Trophoblast cell (in vitro differentiated cells and primary cell): ENCODE measurements at regions not wholly inside any gene's neighbourhood (a gene's known extent, or its start where the extent isn't known, plus 50 kb on each side); places are given as distances from the start of the nearest gene placed in this dataset.
A peak's percentile ranks its signal among the peaks of the same experiment; 100 is the strongest.

ENCODE experiments used
- DNase-seq, 2 donors: peaks; one replicate each; pipeline ENCODE4 v3.0.0-alpha.2; 2016
- H2AFZ ChIP-seq: 2 replicates; pipeline ENCODE4 v1.6.1; 2013; ENCODE audit warnings: low read length, moderate library complexity, mild to moderate bottlenecking; ENCODE audit not compliant: insufficient read depth, poor library complexity
- H2AK5ac ChIP-seq: 2 replicates; pipeline ENCODE4 v1.6.1; 2013; ENCODE audit warnings: mild to moderate bottlenecking, low read length
- H2BK120ac ChIP-seq: 2 replicates; pipeline ENCODE4 v1.6.1; 2013; ENCODE audit warnings: low read length, mild to moderate bottlenecking, moderate library complexity; ENCODE audit not compliant: insufficient read depth, poor library complexity
- H2BK12ac ChIP-seq: 2 replicates; pipeline ENCODE4 v1.6.1; 2013; ENCODE audit warnings: mild to moderate bottlenecking, low read length, moderate library complexity
- H2BK5ac ChIP-seq: 2 replicates; pipeline ENCODE4 v1.6.1; 2013; ENCODE audit warnings: low read length, low read depth, moderate library complexity, mild to moderate bottlenecking; ENCODE audit not compliant: poor library complexity
- H3K14ac ChIP-seq: 2 replicates; pipeline ENCODE4 v1.6.1; 2013; ENCODE audit warnings: mild to moderate bottlenecking, low read length
- H3K18ac ChIP-seq: 2 replicates; pipeline ENCODE4 v1.6.1; 2013; ENCODE audit warnings: mild to moderate bottlenecking, low read length
- H3K23ac ChIP-seq: 2 replicates; pipeline ENCODE4 v1.6.1; 2013; ENCODE audit warnings: low read length
- H3K27ac ChIP-seq: 2 replicates; pipeline ENCODE4 v1.5.1; 2013; ENCODE audit warnings: low read depth, mild to moderate bottlenecking, inconsistent platforms, low read length, moderate library complexity
- H3K27me3 ChIP-seq: 2 replicates; pipeline ENCODE4 v1.6.1; 2013; ENCODE audit warnings: inconsistent platforms, mild to moderate bottlenecking, low read length, moderate library complexity; ENCODE audit not compliant: insufficient read depth
- H3K36me3 ChIP-seq, 2 experiments: 1 replicate in 1 of 2; 2 replicates in 1 of 2; pipeline ENCODE4 v1.6.1; 2013; ENCODE audit warnings: low read length in 2 of 2, mild to moderate bottlenecking in 2 of 2, moderate library complexity in 1 of 2; ENCODE audit not compliant: insufficient read depth in 2 of 2, control insufficient read depth in 1 of 2
- H3K4ac ChIP-seq: 2 replicates; pipeline ENCODE4 v1.6.1; 2013; ENCODE audit warnings: low read depth, mild to moderate bottlenecking, low read length, moderate library complexity
- H3K4me1 ChIP-seq, 2 experiments: 1 replicate in 1 of 2; 2 replicates in 1 of 2; pipeline ENCODE4 v1.6.1; 2013; ENCODE audit warnings: low read length in 2 of 2, mild to moderate bottlenecking in 2 of 2, moderate library complexity in 1 of 2; ENCODE audit not compliant: insufficient read depth in 2 of 2, control insufficient read depth in 1 of 2
- H3K4me2 ChIP-seq: 2 replicates; pipeline ENCODE4 v1.6.1; 2013; ENCODE audit warnings: inconsistent platforms, mild to moderate bottlenecking, low read length, moderate library complexity
- H3K4me3 ChIP-seq: 2 replicates; pipeline ENCODE4 v1.5.1; 2013; ENCODE audit warnings: mild to moderate bottlenecking, low read depth, low read length, inconsistent platforms
- H3K79me1 ChIP-seq: one replicate; pipeline ENCODE4 v1.6.1; 2013; ENCODE audit warnings: low read length
- H3K79me2 ChIP-seq: 2 replicates; pipeline ENCODE4 v1.6.1; 2013; ENCODE audit warnings: low read length, mild to moderate bottlenecking; ENCODE audit not compliant: control insufficient read depth, insufficient read depth, poor library complexity
- H3K9ac ChIP-seq: 2 replicates; pipeline ENCODE4 v1.6.1; 2013; ENCODE audit warnings: mild to moderate bottlenecking, low read length
- H3K9me3 ChIP-seq: 2 replicates; pipeline ENCODE4 v1.6.1; 2013; ENCODE audit warnings: low read depth, mild to moderate bottlenecking, control low read depth, inconsistent platforms, low read length; ENCODE audit not compliant: insufficient read depth
- H4K12ac ChIP-seq: 2 replicates; pipeline ENCODE4 v1.6.1; 2013; ENCODE audit warnings: low read depth, mild to moderate bottlenecking, low read length, moderate library complexity
- H4K8ac ChIP-seq: 2 replicates; pipeline ENCODE4 v1.6.1; 2013; ENCODE audit warnings: low read depth, mild to moderate bottlenecking, low read length, moderate library complexity
- H4K91ac ChIP-seq: one replicate; pipeline ENCODE4 v1.6.1; 2013; ENCODE audit warnings: low read depth, mild to moderate bottlenecking, low read length, moderate library complexity
- whole genome bisulfite sequencing: extraction: QIAGEN DNeasy Blood & Tissue Kit; methylation state at CpG from one replicate; pipeline ENCODE4 v1.1.7; 2013; ENCODE audit warnings: missing lambda C conversion rate; ENCODE audit not compliant: insufficient read length, insufficient coverage; ENCODE audit errors: extremely low coverage; 5-methylcytosine and 5-hydroxymethylcytosine counted together

DNA sequence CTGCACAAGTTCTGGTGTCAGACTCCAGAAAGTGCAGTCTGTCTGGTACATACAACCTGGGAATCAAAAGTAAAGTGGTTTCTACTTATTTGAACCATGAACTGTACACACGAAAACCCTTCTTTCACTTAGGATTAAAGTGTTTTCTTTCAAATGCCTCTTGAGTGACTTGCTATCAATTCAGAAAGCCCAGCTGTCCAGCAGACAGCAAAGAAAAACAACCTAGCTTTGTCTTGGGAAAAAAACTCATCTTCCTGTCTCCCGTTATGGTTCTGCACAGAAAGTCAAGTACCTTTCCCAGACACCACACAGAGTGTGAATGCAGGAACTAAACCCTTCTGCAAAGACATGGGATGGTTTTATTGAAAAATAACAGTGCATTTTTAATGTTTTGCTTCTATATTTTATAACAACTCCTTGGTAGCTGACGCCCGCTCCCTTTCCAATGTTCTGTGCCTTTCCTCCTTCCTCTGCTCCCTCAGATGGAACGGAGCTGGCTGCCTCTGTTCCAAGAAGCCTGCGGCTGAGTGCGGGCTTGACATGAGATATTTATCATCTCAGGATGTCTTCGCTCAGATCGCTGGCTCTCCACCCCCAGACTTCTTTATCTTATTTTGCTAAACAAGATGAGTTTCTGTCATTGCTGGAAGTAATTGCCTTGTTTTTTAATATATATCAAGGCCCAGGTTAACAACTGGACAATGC lies 322.3 kb upstream of the B3GAT1 start:
- no peak overlapping the region for H4K12ac ChIP-seq
- H2BK12ac ChIP-seq, result no peak overlapping the region
- peaks cover 2 to 7% of the 10 kb centered on the region in 2 experiments for H3K4me1 ChIP-seq
- H2BK120ac ChIP-seq, result no peak overlapping the region
- no peak overlapping the region for H3K9ac ChIP-seq
- H4K91ac ChIP-seq, result no peak overlapping the region
- H3K36me3 ChIP-seq, result no peaks in the 10 kb centered on the region
- no peaks in the 10 kb centered on the region for H3K9me3 ChIP-seq
- WGBS, result no CpG with 5 or more reads among the region's 9 CpGs
- no peaks in the 10 kb centered on the region for H3K27me3 ChIP-seq
- H3K4me2 ChIP-seq, result no peak overlapping the region
- no peak overlapping the region for H2AFZ ChIP-seq
- no peak for DNase-seq
- no peak overlapping the region for H2BK5ac ChIP-seq
- H3K27ac ChIP-seq, result no peak overlapping the region
- no peak overlapping the region for H3K4me3 ChIP-seq
- H3K18ac ChIP-seq, result no peak overlapping the region
- no peak overlapping the region for H4K8ac ChIP-seq
- no peak overlapping the region for H3K14ac ChIP-seq
- H3K4ac ChIP-seq, result no peak overlapping the region
- no peak overlapping the region for H2AK5ac ChIP-seq
- no peaks in the 10 kb centered on the region for H3K79me1 ChIP-seq
- no peak overlapping the region for H3K23ac ChIP-seq
- no peaks in the 10 kb centered on the region for H3K79me2 ChIP-seq

GRCh38 chr11:134733646-134734045 lies 321.6 kb upstream of the B3GAT1 start:
- H3K79me2 ChIP-seq, result no peaks in the 10 kb centered on the region
- no peak overlapping the region for H3K14ac ChIP-seq
- H2BK12ac ChIP-seq, result no peak overlapping the region
- no peak for DNase-seq
- no peak overlapping the region for H3K4me2 ChIP-seq
- no peak overlapping the region for H2BK120ac ChIP-seq
- H3K9me3 ChIP-seq, result no peaks in the 10 kb centered on the region
- no peak overlapping the region for H2AFZ ChIP-seq
- H4K12ac ChIP-seq, result no peak overlapping the region
- no peak overlapping the region for H4K91ac ChIP-seq
- WGBS, result no CpG with 5 or more reads among the region's 9 CpGs
- no peak overlapping the region for H3K9ac ChIP-seq
- no peak overlapping the region for H2AK5ac ChIP-seq
- H2BK5ac ChIP-seq, result no peak overlapping the region
- H4K8ac ChIP-seq, result no peak overlapping the region
- H3K4me1 ChIP-seq, result peaks cover 2 to 7% of the 10 kb centered on the region in 2 experiments
- H3K4ac ChIP-seq, result no peak overlapping the region
- H3K27ac ChIP-seq, result no peak overlapping the region
- no peak overlapping the region for H3K18ac ChIP-seq
- no peaks in the 10 kb centered on the region for H3K36me3 ChIP-seq
- H3K23ac ChIP-seq, result no peak overlapping the region
- H3K27me3 ChIP-seq, result no peaks in the 10 kb centered on the region
- H3K79me1 ChIP-seq, result no peaks in the 10 kb centered on the region
- H3K4me3 ChIP-seq, result no peak overlapping the region

DNA sequence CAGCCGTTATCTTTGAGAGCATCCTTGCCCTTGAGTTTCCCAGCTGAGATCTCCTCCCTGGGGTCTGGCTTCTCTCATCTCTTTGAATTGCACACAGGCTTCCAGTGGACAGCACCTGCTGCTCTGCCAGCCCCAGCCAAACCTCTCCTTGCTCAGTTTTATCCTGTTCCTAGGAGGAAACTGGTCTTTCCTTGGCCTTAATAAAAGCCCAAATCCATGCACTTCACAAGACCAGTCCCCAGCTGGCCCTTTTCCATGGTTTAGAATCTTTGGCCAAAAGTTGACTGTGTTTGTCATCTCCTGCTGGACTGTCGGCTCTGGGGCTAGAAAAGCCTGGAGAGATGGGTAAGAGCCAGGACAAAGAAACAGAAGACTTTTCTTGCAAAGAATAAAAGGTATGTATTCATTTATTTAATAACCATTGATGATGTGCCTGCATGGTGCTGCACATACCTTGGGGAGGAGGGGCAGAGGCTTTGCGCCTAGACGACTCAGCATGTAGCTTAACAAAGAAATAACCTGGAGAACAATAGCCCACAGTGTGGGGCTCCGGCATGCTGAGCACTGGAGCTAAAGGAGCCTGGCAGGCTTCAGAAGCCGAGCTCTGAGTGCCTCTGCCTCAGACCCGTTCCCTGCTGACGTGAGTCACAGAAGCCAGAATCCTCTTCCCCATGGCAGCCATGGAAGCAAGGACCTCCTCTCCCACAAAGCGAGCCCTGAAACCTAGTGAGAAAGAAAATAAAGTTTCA lies 319.3 kb upstream of the B3GAT1 start:
- H3K36me3 ChIP-seq, result no peaks in the 10 kb centered on the region
- no peak overlapping the region for H3K23ac ChIP-seq
- H3K4me3 ChIP-seq, result no peak overlapping the region
- H3K9me3 ChIP-seq, result no peaks in the 10 kb centered on the region
- H2AK5ac ChIP-seq, result no peak overlapping the region
- no peak overlapping the region for H4K91ac ChIP-seq
- H3K27me3 ChIP-seq, result no peaks in the 10 kb centered on the region
- H4K8ac ChIP-seq, result no peak overlapping the region
- H3K27ac ChIP-seq, result no peak overlapping the region
- no peak overlapping the region for H4K12ac ChIP-seq
- no peak overlapping the region for H2BK5ac ChIP-seq
- H3K79me2 ChIP-seq, result no peaks in the 10 kb centered on the region
- no peak overlapping the region for H2AFZ ChIP-seq
- no peaks in the 10 kb centered on the region for H3K79me1 ChIP-seq
- WGBS, result no CpG with 5 or more reads among the region's 9 CpGs
- no peak overlapping the region for H3K4me2 ChIP-seq
- no peak overlapping the region for H3K4ac ChIP-seq
- no peak overlapping the region for H3K14ac ChIP-seq
- no peak overlapping the region for H3K9ac ChIP-seq
- no peak for DNase-seq
- no peak overlapping the region for H2BK120ac ChIP-seq
- H2BK12ac ChIP-seq, result no peak overlapping the region
- peaks cover 2 to 5% of the 10 kb centered on the region in 2 experiments for H3K4me1 ChIP-seq
- H3K18ac ChIP-seq, result no peak overlapping the region

DNA sequence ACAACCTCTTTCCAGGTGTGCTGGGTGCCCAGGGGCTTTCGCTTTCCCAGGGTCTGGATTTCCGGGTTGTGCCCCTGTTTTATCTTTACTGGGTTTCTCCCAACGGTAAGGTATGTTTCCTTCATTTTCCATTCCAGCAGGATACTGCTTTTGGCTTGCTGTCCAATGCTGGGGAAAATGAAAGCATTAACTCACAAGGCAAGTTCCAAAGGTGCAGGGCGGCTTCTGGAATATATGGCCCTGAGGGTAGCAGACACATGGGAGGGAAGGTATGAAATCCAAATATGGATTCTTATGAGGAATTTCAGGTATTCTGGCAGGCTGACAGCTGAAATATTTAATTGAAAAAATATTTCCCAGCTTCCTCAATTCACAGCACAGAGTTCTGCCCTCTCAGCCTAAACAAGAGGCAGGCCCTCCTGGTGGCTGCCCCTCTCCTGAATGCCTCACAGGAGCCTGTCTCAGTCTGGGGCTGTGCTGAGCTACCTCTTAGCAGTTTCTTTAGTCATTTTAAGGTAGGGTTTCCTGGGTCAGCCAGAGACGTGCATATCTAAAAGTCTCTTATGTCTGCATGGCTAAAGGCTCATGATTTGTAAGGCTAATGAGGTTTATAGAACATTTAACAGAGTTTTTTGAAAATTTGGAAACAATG lies 318.6 kb upstream of the B3GAT1 start:
- no peak overlapping the region for H3K27ac ChIP-seq
- H3K14ac ChIP-seq, result no peak overlapping the region
- H2AK5ac ChIP-seq, result no peak overlapping the region
- H3K79me1 ChIP-seq, result no peaks in the 10 kb centered on the region
- no peak overlapping the region for H2BK5ac ChIP-seq
- no peak overlapping the region for H3K4me3 ChIP-seq
- H2AFZ ChIP-seq, result no peak overlapping the region
- H2BK120ac ChIP-seq, result no peak overlapping the region
- peak in 1 of 2 donors; percentile 21 for DNase-seq
- no peaks in the 10 kb centered on the region for H3K9me3 ChIP-seq
- H4K12ac ChIP-seq, result no peak overlapping the region
- no peaks in the 10 kb centered on the region for H3K27me3 ChIP-seq
- no CpG with 5 or more reads among the region's 5 CpGs for WGBS
- H2BK12ac ChIP-seq, result no peak overlapping the region
- no peak overlapping the region for H4K91ac ChIP-seq
- no peak overlapping the region for H3K23ac ChIP-seq
- H3K4me1 ChIP-seq, result peaks cover 2 to 5% of the 10 kb centered on the region in 2 experiments
- H3K4ac ChIP-seq, result no peak overlapping the region
- H3K18ac ChIP-seq, result no peak overlapping the region
- no peaks in the 10 kb centered on the region for H3K79me2 ChIP-seq
- H3K9ac ChIP-seq, result no peak overlapping the region
- no peak overlapping the region for H4K8ac ChIP-seq
- no peaks in the 10 kb centered on the region for H3K36me3 ChIP-seq
- no peak overlapping the region for H3K4me2 ChIP-seq
